ENCODE measurements at regions not wholly inside any gene's neighbourhood (a gene's known extent, or its start where the extent isn't known, plus 50 kb on each side); places are given as distances from the start of the nearest gene placed in this dataset.

DNA sequence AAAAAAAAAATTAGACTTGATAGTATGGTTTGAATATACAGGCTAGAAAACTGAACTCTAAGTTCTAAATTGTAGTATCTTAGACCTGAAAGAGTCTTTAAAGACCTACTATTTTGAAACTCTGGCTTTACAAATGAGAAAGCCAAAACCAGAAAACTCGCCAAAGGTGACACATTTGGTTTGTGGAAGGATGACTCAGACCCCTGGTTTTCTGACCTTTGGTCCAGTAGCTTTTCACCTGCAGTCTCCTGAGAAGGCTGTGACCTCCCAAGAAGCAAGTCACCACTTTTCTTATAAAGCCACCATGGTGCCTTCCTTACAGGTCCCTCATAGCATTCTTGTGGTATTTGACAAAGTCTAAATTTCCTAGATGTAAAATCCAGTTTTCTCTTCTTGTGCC lies 102.1 kb upstream of the CEP78 start:
- no peaks in the 10 kb centered on the region for H3K4me1 ChIP-seq (ENCODE audit: insufficient read depth, insufficient read length)
- H3K36me3 ChIP-seq (ENCODE audit: insufficient read depth, insufficient read length, low read length): no peaks in the 10 kb centered on the region
- TF ChIP-seq YY1 (IDR thresholded peaks at IDR 0.05; ENCODE audit: insufficient read depth, insufficient read length) (no peak), ZNF274 (IDR thresholded peaks at IDR 0.05; ENCODE audit: low read depth, low read length) (no peak), SUZ12 (IDR thresholded peaks at IDR 0.05; ENCODE audit: extremely low read depth, insufficient read depth, insufficient read length) (no peak)
- no peaks in the 10 kb centered on the region for H3K9me3 ChIP-seq (ENCODE audit: insufficient read depth, low read length)
- DNase-seq (ENCODE audit: low read depth, low spot score): no peak
- H3K27me3 ChIP-seq (ENCODE audit: insufficient read depth, insufficient read length): no peaks in the 10 kb centered on the region
- H3K4me3 ChIP-seq (ENCODE audit: insufficient read length, low read depth): no peak overlapping the region
- H3K9ac ChIP-seq (ENCODE audit: insufficient read length, low read depth): no peak overlapping the region

DNA sequence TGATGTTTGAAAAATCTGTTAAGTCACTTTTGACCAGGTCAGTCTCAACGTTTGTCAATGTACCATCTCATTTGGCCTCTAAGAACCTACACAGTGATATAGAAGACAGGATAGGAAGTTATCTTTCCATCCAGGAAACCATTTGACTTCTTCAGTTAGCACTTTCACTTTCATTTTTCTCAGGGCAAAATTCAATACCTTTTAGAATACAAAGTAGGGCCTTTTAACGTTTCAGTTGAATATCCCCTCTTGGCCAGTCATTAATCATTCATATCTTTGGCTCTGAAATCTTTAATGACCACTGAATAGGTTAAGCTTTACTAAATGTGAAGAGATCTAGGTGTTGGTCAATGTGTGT lies 101.1 kb upstream of the GNAQ start:
- H3K4me1 ChIP-seq (ENCODE audit: insufficient read depth, insufficient read length): no peaks in the 10 kb centered on the region
- H3K4me3 ChIP-seq (ENCODE audit: insufficient read length, low read depth): no peak overlapping the region
- TF ChIP-seq ZNF274 (IDR thresholded peaks at IDR 0.05; ENCODE audit: low read depth, low read length) (no peak), SUZ12 (IDR thresholded peaks at IDR 0.05; ENCODE audit: extremely low read depth, insufficient read depth, insufficient read length) (no peak), YY1 (IDR thresholded peaks at IDR 0.05; ENCODE audit: insufficient read depth, insufficient read length) (no peak)
- no peak for DNase-seq (ENCODE audit: low read depth, low spot score)
- H3K9ac ChIP-seq (ENCODE audit: insufficient read length, low read depth): no peak overlapping the region
- H3K27me3 ChIP-seq (ENCODE audit: insufficient read depth, insufficient read length): no peaks in the 10 kb centered on the region
- no peaks in the 10 kb centered on the region for H3K36me3 ChIP-seq (ENCODE audit: insufficient read depth, insufficient read length, low read length)
- H3K9me3 ChIP-seq (ENCODE audit: insufficient read depth, low read length): no peaks in the 10 kb centered on the region

DNA sequence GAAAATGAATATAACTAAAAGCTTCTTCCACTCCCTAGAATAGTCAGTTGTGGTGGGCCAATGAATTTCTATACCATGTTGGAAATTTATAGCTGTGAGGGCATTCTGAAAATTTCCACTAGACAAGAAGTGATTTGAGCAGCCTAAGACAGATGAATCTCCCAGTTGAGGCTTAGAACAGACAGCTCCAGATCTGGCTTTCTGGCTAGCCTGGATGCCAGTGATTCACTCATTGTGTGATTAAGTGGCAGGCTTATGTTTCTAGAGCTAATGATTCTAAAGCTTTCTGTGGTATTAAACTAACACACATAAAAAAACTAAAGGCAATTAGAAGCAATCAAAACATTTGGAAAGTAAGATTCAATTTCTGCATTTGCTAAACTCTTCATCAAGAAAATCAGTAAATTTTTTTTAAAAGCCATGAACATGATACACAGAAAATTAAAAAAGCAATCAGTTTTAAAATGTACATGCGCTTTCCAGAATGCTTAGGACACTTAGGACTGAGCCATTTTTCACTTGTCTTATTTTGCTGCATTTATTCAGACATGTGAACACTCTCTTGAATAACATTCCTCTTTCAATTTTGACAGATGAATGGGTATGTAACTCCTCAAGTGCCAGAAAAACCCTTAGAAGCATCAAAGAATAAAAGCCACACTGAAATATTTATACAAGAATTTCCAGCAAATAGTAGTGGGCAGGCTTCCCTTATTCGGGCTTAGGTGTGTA lies 100.5 kb upstream of the GNAQ start:
- Histone ChIP-seq H3K4me3 (ENCODE audit: insufficient read length, low read depth) (no peak overlapping the region), H3K4me1 (ENCODE audit: insufficient read depth, insufficient read length) (no peaks in the 10 kb centered on the region), H3K27me3 (ENCODE audit: insufficient read depth, insufficient read length) (no peaks in the 10 kb centered on the region), H3K9ac (ENCODE audit: insufficient read length, low read depth) (no peak overlapping the region), H3K9me3 (ENCODE audit: insufficient read depth, low read length) (no peaks in the 10 kb centered on the region), H3K36me3 (ENCODE audit: insufficient read depth, insufficient read length, low read length) (no peaks in the 10 kb centered on the region)
- TF ChIP-seq ZNF274 (IDR thresholded peaks at IDR 0.05; ENCODE audit: low read depth, low read length): no peak
- no peak for TF ChIP-seq YY1 (IDR thresholded peaks at IDR 0.05; ENCODE audit: insufficient read depth, insufficient read length)
- no peak for TF ChIP-seq SUZ12 (IDR thresholded peaks at IDR 0.05; ENCODE audit: extremely low read depth, insufficient read depth, insufficient read length)
- no peak for DNase-seq (ENCODE audit: low read depth, low spot score)

DNA sequence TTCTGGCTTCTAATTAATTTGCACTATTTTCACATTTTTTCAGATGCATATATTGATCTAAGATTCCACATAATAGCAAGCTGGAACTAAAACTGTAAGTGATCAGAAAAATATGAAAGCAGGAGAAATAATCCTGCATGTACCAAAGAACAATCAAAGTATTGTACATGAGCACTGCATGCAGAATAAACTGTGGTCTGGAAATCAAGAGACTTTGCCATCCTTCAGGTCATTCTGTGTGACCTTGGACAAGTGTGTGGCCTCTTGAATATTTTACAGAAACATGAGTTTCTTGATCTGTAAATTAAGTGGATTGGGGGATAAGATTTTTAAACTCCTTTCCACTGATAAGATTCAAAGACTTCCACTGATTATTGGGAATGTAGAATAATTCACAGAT lies 99.2 kb upstream of the GNAQ start:
- DNase-seq (ENCODE audit: low read depth, low spot score): no peak
- Histone ChIP-seq H3K36me3 (ENCODE audit: insufficient read depth, insufficient read length, low read length) (no peaks in the 10 kb centered on the region), H3K4me1 (ENCODE audit: insufficient read depth, insufficient read length) (no peaks in the 10 kb centered on the region), H3K27me3 (ENCODE audit: insufficient read depth, insufficient read length) (no peaks in the 10 kb centered on the region), H3K4me3 (ENCODE audit: insufficient read length, low read depth) (no peak overlapping the region), H3K9ac (ENCODE audit: insufficient read length, low read depth) (no peak overlapping the region), H3K9me3 (ENCODE audit: insufficient read depth, low read length) (no peaks in the 10 kb centered on the region)
- no peak for TF ChIP-seq YY1 (IDR thresholded peaks at IDR 0.05; ENCODE audit: insufficient read depth, insufficient read length)
- no peak for TF ChIP-seq ZNF274 (IDR thresholded peaks at IDR 0.05; ENCODE audit: low read depth, low read length)
- no peak for TF ChIP-seq SUZ12 (IDR thresholded peaks at IDR 0.05; ENCODE audit: extremely low read depth, insufficient read depth, insufficient read length)

DNA sequence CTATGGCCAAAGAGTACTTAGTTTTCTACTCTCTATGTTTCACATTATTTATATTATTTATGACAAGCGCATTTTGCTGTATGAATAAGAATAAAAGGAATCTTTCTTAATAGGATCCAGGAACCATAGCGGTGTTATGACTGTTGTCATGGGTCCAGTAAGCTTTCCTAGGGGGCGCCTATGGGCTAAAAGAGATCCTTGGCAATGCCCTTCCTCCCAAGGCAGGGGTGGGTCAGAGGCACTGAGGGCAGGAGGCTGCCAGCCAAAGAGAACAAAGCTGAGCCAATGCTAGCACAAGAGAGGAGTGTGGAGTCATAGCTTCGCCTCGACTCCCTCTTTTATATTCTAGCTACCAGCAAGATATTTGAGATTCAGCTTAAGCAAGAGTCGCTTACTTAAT lies 98.4 kb upstream of the GNAQ start:
- Histone ChIP-seq H3K36me3 (ENCODE audit: insufficient read depth, insufficient read length, low read length) (no peaks in the 10 kb centered on the region), H3K9me3 (ENCODE audit: insufficient read depth, low read length) (no peaks in the 10 kb centered on the region), H3K9ac (ENCODE audit: insufficient read length, low read depth) (no peak overlapping the region), H3K4me3 (ENCODE audit: insufficient read length, low read depth) (no peak overlapping the region), H3K27me3 (ENCODE audit: insufficient read depth, insufficient read length) (no peaks in the 10 kb centered on the region), H3K4me1 (ENCODE audit: insufficient read depth, insufficient read length) (no peaks in the 10 kb centered on the region)
- TF ChIP-seq ZNF274 (IDR thresholded peaks at IDR 0.05; ENCODE audit: low read depth, low read length): no peak
- TF ChIP-seq YY1 (IDR thresholded peaks at IDR 0.05; ENCODE audit: insufficient read depth, insufficient read length): no peak
- TF ChIP-seq SUZ12 (IDR thresholded peaks at IDR 0.05; ENCODE audit: extremely low read depth, insufficient read depth, insufficient read length): no peak
- no peak for DNase-seq (ENCODE audit: low read depth, low spot score)

DNA sequence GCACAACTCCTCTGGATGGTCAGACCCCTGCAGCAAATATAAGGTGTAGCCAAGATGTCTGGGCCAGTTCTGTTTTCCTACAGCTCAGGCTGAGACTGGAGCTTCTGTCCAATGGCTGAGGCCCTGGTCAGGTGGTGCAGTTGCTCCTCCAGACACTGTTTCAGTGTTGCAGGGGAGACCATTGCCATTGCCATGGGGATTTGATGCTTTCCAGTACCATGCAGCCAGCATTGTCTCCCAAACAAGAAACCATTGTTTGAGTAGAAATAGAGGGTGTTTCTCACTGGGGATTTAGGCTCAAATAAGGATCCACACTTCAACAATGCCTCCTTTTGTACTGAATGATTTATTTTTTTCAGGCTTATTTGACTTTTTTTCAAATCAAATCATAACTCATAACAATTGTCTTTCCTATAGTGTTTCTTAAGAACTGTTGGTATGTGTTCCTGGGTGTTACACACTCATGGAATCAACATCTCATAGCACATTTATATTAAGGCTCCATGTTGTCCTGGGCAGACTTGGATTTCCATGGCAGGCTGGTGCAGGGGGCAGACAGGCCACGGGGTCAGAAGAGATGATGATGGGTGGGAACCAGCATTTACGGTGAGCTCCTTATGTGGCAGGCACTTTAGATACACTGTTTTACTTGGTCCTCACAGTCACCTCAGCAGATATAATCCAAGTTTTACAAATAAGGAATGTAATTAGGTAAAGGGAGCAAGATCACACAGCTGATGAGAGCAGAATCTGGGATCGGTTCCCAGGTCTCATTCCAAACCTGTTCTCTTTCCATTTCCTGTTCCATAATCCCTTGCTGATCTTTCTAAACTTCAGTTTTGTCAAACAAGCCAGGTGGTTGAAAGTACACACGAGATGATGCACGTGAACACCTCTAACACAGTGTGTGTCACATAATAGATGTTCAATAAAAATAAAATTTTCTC lies 95.9 kb upstream of the GNAQ start:
- Histone ChIP-seq H3K9ac (ENCODE audit: insufficient read length, low read depth) (no peak overlapping the region), H3K27me3 (ENCODE audit: insufficient read depth, insufficient read length) (no peaks in the 10 kb centered on the region), H3K4me1 (ENCODE audit: insufficient read depth, insufficient read length) (no peaks in the 10 kb centered on the region), H3K4me3 (ENCODE audit: insufficient read length, low read depth) (no peak overlapping the region), H3K36me3 (ENCODE audit: insufficient read depth, insufficient read length, low read length) (no peaks in the 10 kb centered on the region), H3K9me3 (ENCODE audit: insufficient read depth, low read length) (no peaks in the 10 kb centered on the region)
- no peak for DNase-seq (ENCODE audit: low read depth, low spot score)
- TF ChIP-seq ZNF274 (IDR thresholded peaks at IDR 0.05; ENCODE audit: low read depth, low read length): no peak
- no peak for TF ChIP-seq YY1 (IDR thresholded peaks at IDR 0.05; ENCODE audit: insufficient read depth, insufficient read length)
- no peak for TF ChIP-seq SUZ12 (IDR thresholded peaks at IDR 0.05; ENCODE audit: extremely low read depth, insufficient read depth, insufficient read length)

DNA sequence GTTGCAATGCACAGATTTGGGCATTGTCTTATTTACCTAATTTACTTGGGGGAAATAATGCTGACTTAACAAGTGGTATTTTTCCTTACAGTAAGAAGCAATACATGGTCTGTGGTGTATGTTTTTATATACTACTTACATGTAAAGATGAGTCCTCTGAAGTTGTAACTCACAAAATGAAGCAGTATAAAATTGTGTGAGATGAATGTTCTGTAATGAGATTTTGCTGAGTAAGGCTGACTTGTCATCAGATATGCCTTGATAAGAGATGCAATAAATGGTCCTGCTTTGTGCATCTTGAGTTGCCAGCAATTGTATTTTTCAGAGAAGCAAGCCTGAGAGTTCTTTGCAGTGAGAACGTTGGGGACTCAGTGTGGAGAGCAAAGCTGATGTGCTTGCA lies 92.2 kb upstream of the GNAQ start:
- Histone ChIP-seq H3K4me1 (ENCODE audit: insufficient read depth, insufficient read length) (no peaks in the 10 kb centered on the region), H3K4me3 (ENCODE audit: insufficient read length, low read depth) (no peak overlapping the region), H3K9ac (ENCODE audit: insufficient read length, low read depth) (no peak overlapping the region), H3K27me3 (ENCODE audit: insufficient read depth, insufficient read length) (no peaks in the 10 kb centered on the region), H3K9me3 (ENCODE audit: insufficient read depth, low read length) (no peaks in the 10 kb centered on the region), H3K36me3 (ENCODE audit: insufficient read depth, insufficient read length, low read length) (no peaks in the 10 kb centered on the region)
- TF ChIP-seq ZNF274 (IDR thresholded peaks at IDR 0.05; ENCODE audit: low read depth, low read length): no peak
- TF ChIP-seq SUZ12 (IDR thresholded peaks at IDR 0.05; ENCODE audit: extremely low read depth, insufficient read depth, insufficient read length): no peak
- TF ChIP-seq YY1 (IDR thresholded peaks at IDR 0.05; ENCODE audit: insufficient read depth, insufficient read length): no peak
- DNase-seq (ENCODE audit: low read depth, low spot score): no peak

Measured in NT2/D1 (cell line).